A673 (cell line): ENCODE measurements at regions not wholly inside any gene's neighbourhood (a gene's known extent, or its start where the extent isn't known, plus 50 kb on each side); places are given as distances from the start of the nearest gene placed in this dataset.

Experiments used
- CTCF ChIP-seq: fragments of 300-800, 200-600 bp; sonication (generic); conservative IDR thresholded peaks from 2 replicates; pipeline ENCODE4 v1.5.1; 2017; ENCODE audit warnings: low read depth, mild to moderate bottlenecking, antibody characterized with exemption, low read length, moderate library complexity, mixed read lengths
- EZH2 ChIP-seq: fragments of 200-600 bp; sonication (generic); IDR thresholded peaks from 2 replicates; pipeline ENCODE4 v1.6.1; 2017; ENCODE audit warnings: borderline replicate concordance, low read depth, mild to moderate bottlenecking, mixed read lengths, antibody characterized with exemption, low read length; ENCODE audit not compliant: poor library complexity, severe bottlenecking

- TF ChIP-seq CTCF (no peak), EZH2 (no peak)
These were observed 104.9 kb upstream of the MYL2 start for GRCh38 chr12:111025301-111025700.
